ENCODE measurements at regions not wholly inside any gene's neighbourhood (a gene's known extent, or its start where the extent isn't known, plus 50 kb on each side); places are given as distances from the start of the nearest gene placed in this dataset.

- Histone ChIP-seq H3K9ac (ENCODE audit: low read depth in 1 of 3, low read length in 3 of 3) (no peak overlapping the region), H3K9me3 (ENCODE audit: control insufficient read depth in 3 of 3, low read length in 3 of 3) (no peaks in the 10 kb centered on the region), H3K27me3 (ENCODE audit: control insufficient read depth in 3 of 3, insufficient read depth in 3 of 3, low read length in 3 of 3) (no peaks in the 10 kb centered on the region), H3K36me3 (ENCODE audit: control insufficient read depth in 3 of 3, insufficient read depth in 3 of 3, low read length in 3 of 3) (no peaks in the 10 kb centered on the region), H3K27ac (ENCODE audit: low read depth, low read length) (no peak overlapping the region), H3K4me3 (ENCODE audit: low read length in 3 of 3) (no peak overlapping the region), H3K4me1 (ENCODE audit: control insufficient read depth in 3 of 3, insufficient read depth in 3 of 3, low read length in 3 of 3) (no peaks in the 10 kb centered on the region)
Observed at GRCh38 chr4:127145006-127145540, 487.7 kb upstream of the INTU start.

GRCh38 chr4:127148165-127148564 lies 484.6 kb upstream of the INTU start:
- H3K4me1 ChIP-seq (ENCODE audit: control insufficient read depth in 3 of 3, insufficient read depth in 3 of 3, low read length in 3 of 3), result no peaks in the 10 kb centered on the region
- H3K4me3 ChIP-seq (ENCODE audit: low read length in 3 of 3), result no peak overlapping the region
- H3K9ac ChIP-seq (ENCODE audit: low read depth in 1 of 3, low read length in 3 of 3), result no peak overlapping the region
- H3K27ac ChIP-seq (ENCODE audit: low read depth, low read length), result no peak overlapping the region
- no peaks in the 10 kb centered on the region for H3K27me3 ChIP-seq (ENCODE audit: control insufficient read depth in 3 of 3, insufficient read depth in 3 of 3, low read length in 3 of 3)
- H3K36me3 ChIP-seq (ENCODE audit: control insufficient read depth in 3 of 3, insufficient read depth in 3 of 3, low read length in 3 of 3), result no peaks in the 10 kb centered on the region
- no peaks in the 10 kb centered on the region for H3K9me3 ChIP-seq (ENCODE audit: control insufficient read depth in 3 of 3, low read length in 3 of 3)

- Histone ChIP-seq H3K9ac (ENCODE audit: low read depth in 1 of 3, low read length in 3 of 3) (no peak overlapping the region), H3K9me3 (ENCODE audit: control insufficient read depth in 3 of 3, low read length in 3 of 3) (no peaks in the 10 kb centered on the region), H3K4me1 (ENCODE audit: control insufficient read depth in 3 of 3, insufficient read depth in 3 of 3, low read length in 3 of 3) (no peaks in the 10 kb centered on the region), H3K27me3 (ENCODE audit: control insufficient read depth in 3 of 3, insufficient read depth in 3 of 3, low read length in 3 of 3) (no peaks in the 10 kb centered on the region), H3K4me3 (ENCODE audit: low read length in 3 of 3) (no peak overlapping the region), H3K27ac (ENCODE audit: low read depth, low read length) (no peak overlapping the region), H3K36me3 (ENCODE audit: control insufficient read depth in 3 of 3, insufficient read depth in 3 of 3, low read length in 3 of 3) (no peaks in the 10 kb centered on the region)
Observed at GRCh38 chr4:127149086-127149485, 483.7 kb upstream of the INTU start.

DNA sequence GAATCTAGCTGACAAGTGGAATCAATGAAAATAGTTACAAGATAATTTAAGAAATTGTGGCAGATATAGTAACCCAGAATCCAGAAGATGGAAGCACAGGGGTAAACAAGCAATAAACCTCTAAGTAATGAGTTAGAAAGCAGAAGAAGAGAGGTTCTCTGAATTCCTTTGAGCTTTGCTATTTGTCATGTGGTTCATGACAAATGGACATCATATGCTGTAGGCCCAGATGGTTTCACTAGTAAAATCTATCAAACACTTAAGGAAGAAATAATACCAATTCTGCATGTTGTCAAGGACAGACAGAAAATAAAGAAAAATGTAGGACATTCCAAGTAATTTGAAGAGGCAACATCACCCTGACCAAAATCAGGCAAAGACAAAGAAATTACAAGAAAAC lies 480.8 kb upstream of the INTU start:
- no peak overlapping the region for H3K27ac ChIP-seq (ENCODE audit: low read depth, low read length)
- H3K36me3 ChIP-seq (ENCODE audit: control insufficient read depth in 3 of 3, insufficient read depth in 3 of 3, low read length in 3 of 3), result no peaks in the 10 kb centered on the region
- H3K4me1 ChIP-seq (ENCODE audit: control insufficient read depth in 3 of 3, insufficient read depth in 3 of 3, low read length in 3 of 3), result no peaks in the 10 kb centered on the region
- H3K9me3 ChIP-seq (ENCODE audit: control insufficient read depth in 3 of 3, low read length in 3 of 3), result no peaks in the 10 kb centered on the region
- H3K9ac ChIP-seq (ENCODE audit: low read depth in 1 of 3, low read length in 3 of 3), result no peak overlapping the region
- no peak overlapping the region for H3K4me3 ChIP-seq (ENCODE audit: low read length in 3 of 3)
- H3K27me3 ChIP-seq (ENCODE audit: control insufficient read depth in 3 of 3, insufficient read depth in 3 of 3, low read length in 3 of 3), result no peaks in the 10 kb centered on the region

DNA sequence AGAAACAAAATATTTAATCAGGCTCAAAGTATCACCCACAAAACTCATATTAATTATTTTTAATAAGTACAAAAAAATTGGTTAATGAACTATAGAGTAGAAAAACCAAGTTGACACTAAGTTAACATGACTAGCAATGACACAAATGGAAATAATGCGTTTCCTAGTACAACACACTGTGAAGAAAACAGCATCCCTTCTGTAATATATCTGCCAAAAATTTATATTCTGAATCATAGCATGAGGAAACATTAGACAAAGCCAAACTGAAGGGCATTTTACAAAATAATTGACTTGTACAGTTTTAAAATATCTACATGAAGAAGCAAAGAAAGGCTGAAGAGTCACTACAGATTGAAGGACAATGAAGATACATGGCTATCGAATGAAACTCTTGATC lies 477.6 kb upstream of the INTU start:
- no peaks in the 10 kb centered on the region for H3K27me3 ChIP-seq (ENCODE audit: control insufficient read depth in 3 of 3, insufficient read depth in 3 of 3, low read length in 3 of 3)
- H3K4me1 ChIP-seq (ENCODE audit: control insufficient read depth in 3 of 3, insufficient read depth in 3 of 3, low read length in 3 of 3), result no peaks in the 10 kb centered on the region
- H3K9ac ChIP-seq (ENCODE audit: low read depth in 1 of 3, low read length in 3 of 3), result no peak overlapping the region
- no peak overlapping the region for H3K27ac ChIP-seq (ENCODE audit: low read depth, low read length)
- no peaks in the 10 kb centered on the region for H3K36me3 ChIP-seq (ENCODE audit: control insufficient read depth in 3 of 3, insufficient read depth in 3 of 3, low read length in 3 of 3)
- H3K4me3 ChIP-seq (ENCODE audit: low read length in 3 of 3), result no peak overlapping the region
- H3K9me3 ChIP-seq (ENCODE audit: control insufficient read depth in 3 of 3, low read length in 3 of 3), result no peaks in the 10 kb centered on the region

DNA sequence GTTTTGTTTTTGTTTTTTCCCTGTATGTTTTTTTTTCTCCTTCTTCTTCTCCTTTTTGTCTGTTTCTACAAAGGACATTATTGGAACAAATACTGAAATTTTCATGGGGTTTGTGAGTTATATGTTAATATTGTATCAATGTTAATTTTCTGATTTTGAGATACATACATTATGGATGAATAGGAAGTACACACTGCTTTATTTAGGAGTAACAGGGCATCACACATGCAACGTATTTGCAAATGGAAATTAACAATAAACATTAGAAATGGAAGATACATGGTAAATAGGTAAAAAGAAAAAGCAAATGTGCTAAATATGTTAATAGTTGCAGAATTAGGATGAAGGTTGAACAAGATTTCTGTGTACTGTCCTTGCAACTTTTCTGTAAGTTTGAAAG lies 477.2 kb upstream of the INTU start:
- H3K27ac ChIP-seq (ENCODE audit: low read depth, low read length), result no peak overlapping the region
- H3K27me3 ChIP-seq (ENCODE audit: control insufficient read depth in 3 of 3, insufficient read depth in 3 of 3, low read length in 3 of 3), result no peaks in the 10 kb centered on the region

DNA sequence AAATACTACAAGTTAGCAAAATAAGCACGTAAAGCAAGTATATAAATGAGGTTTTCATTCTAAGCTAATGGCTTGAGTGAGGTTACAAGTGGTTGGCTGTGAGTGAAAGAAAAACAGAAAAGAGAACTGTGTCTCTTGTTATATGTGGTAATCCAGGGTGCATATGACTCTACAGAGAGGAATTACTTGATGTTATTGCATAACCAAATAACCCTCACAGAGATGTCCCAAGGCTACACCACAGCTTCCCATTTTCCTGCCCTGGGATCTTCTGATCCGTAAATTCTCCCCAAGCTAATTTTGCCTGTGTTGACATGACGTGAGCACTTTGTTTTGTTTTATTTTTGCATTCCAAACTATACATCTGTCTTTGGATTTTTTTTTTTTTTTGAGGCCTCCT lies 470.0 kb upstream of the INTU start:
- Histone ChIP-seq H3K36me3 (ENCODE audit: control insufficient read depth in 3 of 3, insufficient read depth in 3 of 3, low read length in 3 of 3) (no peaks in the 10 kb centered on the region), H3K4me1 (ENCODE audit: control insufficient read depth in 3 of 3, insufficient read depth in 3 of 3, low read length in 3 of 3) (no peaks in the 10 kb centered on the region), H3K27ac (ENCODE audit: low read depth, low read length) (no peak overlapping the region), H3K4me3 (ENCODE audit: low read length in 3 of 3) (no peak overlapping the region), H3K9me3 (ENCODE audit: control insufficient read depth in 3 of 3, low read length in 3 of 3) (no peaks in the 10 kb centered on the region), H3K27me3 (ENCODE audit: control insufficient read depth in 3 of 3, insufficient read depth in 3 of 3, low read length in 3 of 3) (no peaks in the 10 kb centered on the region), H3K9ac (ENCODE audit: low read depth in 1 of 3, low read length in 3 of 3) (no peak overlapping the region)

More for the DNA sequence above, 477.2 kb upstream of the INTU start:
- H3K9me3 ChIP-seq (ENCODE audit: control insufficient read depth in 3 of 3, low read length in 3 of 3), result no peaks in the 10 kb centered on the region
- H3K36me3 ChIP-seq (ENCODE audit: control insufficient read depth in 3 of 3, insufficient read depth in 3 of 3, low read length in 3 of 3), result no peaks in the 10 kb centered on the region
- H3K9ac ChIP-seq (ENCODE audit: low read depth in 1 of 3, low read length in 3 of 3), result no peak overlapping the region
- H3K4me3 ChIP-seq (ENCODE audit: low read length in 3 of 3), result no peak overlapping the region
- no peaks in the 10 kb centered on the region for H3K4me1 ChIP-seq (ENCODE audit: control insufficient read depth in 3 of 3, insufficient read depth in 3 of 3, low read length in 3 of 3)

GRCh38 chr4:127165971-127166370 lies 466.8 kb upstream of the INTU start:
- Histone ChIP-seq H3K27ac (ENCODE audit: low read depth, low read length) (no peak overlapping the region), H3K4me3 (ENCODE audit: low read length in 3 of 3) (no peak overlapping the region), H3K9ac (ENCODE audit: low read depth in 1 of 3, low read length in 3 of 3) (no peak overlapping the region), H3K36me3 (ENCODE audit: control insufficient read depth in 3 of 3, insufficient read depth in 3 of 3, low read length in 3 of 3) (no peaks in the 10 kb centered on the region), H3K9me3 (ENCODE audit: control insufficient read depth in 3 of 3, low read length in 3 of 3) (no peaks in the 10 kb centered on the region), H3K27me3 (ENCODE audit: control insufficient read depth in 3 of 3, insufficient read depth in 3 of 3, low read length in 3 of 3) (no peaks in the 10 kb centered on the region), H3K4me1 (ENCODE audit: control insufficient read depth in 3 of 3, insufficient read depth in 3 of 3, low read length in 3 of 3) (no peaks in the 10 kb centered on the region)

DNA sequence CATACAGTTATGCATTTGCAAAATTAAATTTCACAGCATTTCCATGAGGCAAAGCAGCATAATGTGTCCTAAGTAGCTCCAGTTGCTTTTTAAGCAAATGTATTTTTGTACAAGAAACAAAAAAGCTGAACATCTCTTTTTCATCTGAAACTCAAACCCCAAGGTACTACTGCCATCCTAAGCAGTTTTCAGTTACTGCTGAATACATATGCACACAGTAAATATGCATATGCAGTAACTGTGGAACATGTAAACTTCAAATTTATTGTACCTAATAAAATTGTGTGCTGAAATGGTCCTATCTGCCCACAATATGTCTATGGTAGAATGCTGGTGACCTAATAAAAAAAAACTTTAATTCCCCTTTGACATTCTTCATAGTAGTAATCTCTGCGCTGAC lies 458.6 kb upstream of the INTU start:
- no peaks in the 10 kb centered on the region for H3K36me3 ChIP-seq (ENCODE audit: control insufficient read depth in 3 of 3, insufficient read depth in 3 of 3, low read length in 3 of 3)
- H3K9me3 ChIP-seq (ENCODE audit: control insufficient read depth in 3 of 3, low read length in 3 of 3), result no peaks in the 10 kb centered on the region
- H3K4me1 ChIP-seq (ENCODE audit: control insufficient read depth in 3 of 3, insufficient read depth in 3 of 3, low read length in 3 of 3), result no peaks in the 10 kb centered on the region
- no peak overlapping the region for H3K27ac ChIP-seq (ENCODE audit: low read depth, low read length)
- H3K4me3 ChIP-seq (ENCODE audit: low read length in 3 of 3), result no peak overlapping the region
- no peaks in the 10 kb centered on the region for H3K27me3 ChIP-seq (ENCODE audit: control insufficient read depth in 3 of 3, insufficient read depth in 3 of 3, low read length in 3 of 3)
- no peak overlapping the region for H3K9ac ChIP-seq (ENCODE audit: low read depth in 1 of 3, low read length in 3 of 3)

DNA sequence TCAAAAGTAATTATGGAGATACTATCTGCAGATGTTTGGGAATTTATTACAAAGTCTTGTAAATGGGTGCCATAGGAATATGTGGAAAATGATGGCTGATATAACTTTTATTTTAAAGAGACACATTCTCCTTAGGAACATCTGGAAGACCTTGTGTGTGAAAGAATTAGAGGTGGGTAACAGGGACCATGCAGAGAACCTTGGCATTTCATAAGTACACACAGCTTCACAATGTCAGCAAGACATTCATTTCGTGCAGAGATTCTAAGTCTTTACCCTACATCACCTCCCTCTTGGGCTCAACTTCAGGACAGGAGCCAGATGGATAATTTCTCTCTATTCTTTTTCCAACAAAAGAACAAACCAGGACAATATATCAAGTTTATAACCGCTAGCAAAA lies 458.1 kb upstream of the INTU start:
- H3K27ac ChIP-seq (ENCODE audit: low read depth, low read length), result no peak overlapping the region
- H3K36me3 ChIP-seq (ENCODE audit: control insufficient read depth in 3 of 3, insufficient read depth in 3 of 3, low read length in 3 of 3), result no peaks in the 10 kb centered on the region
- H3K4me3 ChIP-seq (ENCODE audit: low read length in 3 of 3), result no peak overlapping the region
- no peaks in the 10 kb centered on the region for H3K9me3 ChIP-seq (ENCODE audit: control insufficient read depth in 3 of 3, low read length in 3 of 3)
- H3K4me1 ChIP-seq (ENCODE audit: control insufficient read depth in 3 of 3, insufficient read depth in 3 of 3, low read length in 3 of 3), result no peaks in the 10 kb centered on the region
- H3K9ac ChIP-seq (ENCODE audit: low read depth in 1 of 3, low read length in 3 of 3), result no peak overlapping the region
- H3K27me3 ChIP-seq (ENCODE audit: control insufficient read depth in 3 of 3, insufficient read depth in 3 of 3, low read length in 3 of 3), result no peaks in the 10 kb centered on the region
